B cell (primary cell): ENCODE measurements at regions not wholly inside any gene's neighbourhood (a gene's known extent, or its start where the extent isn't known, plus 50 kb on each side); places are given as distances from the start of the nearest gene placed in this dataset.

Experiments used
- EZH2 ChIP-seq: IDR thresholded peaks from 2 replicates; pipeline ENCODE4 v1.6.1; 2012; ENCODE audit warnings: borderline replicate concordance, low read depth, mild to moderate bottlenecking, moderate library complexity, low read length; ENCODE audit not compliant: insufficient read depth, poor library complexity, severe bottlenecking
- TF ChIP-seq, protein P1 (sequence below): fragments of 200-600 bp; IDR thresholded peaks from one replicate; pipeline ENCODE4 v1.8.0; 2022; ENCODE audit warnings: antibody characterized with exemption, mild to moderate bottlenecking

DNA sequence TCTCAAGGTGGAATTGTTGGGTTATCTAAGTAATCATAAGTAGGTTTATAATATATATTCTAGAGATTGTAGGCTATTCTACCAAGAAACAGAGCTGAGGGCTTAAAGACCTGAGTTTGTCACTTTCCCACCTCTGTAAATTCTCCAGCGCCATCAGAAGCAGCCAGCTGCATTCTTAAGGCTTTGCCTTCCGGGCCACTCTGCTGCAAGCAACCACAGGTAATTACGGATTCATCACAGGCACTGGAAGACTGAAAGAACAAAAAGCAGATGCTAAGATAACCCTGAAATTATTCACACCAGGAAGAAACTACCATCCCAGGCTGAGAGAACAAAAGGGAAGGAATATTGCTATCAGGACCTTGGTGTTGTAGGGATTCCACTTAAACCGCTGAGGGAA is 137.8 kb upstream of the JCAD start:
- TF ChIP-seq, protein P1, sequence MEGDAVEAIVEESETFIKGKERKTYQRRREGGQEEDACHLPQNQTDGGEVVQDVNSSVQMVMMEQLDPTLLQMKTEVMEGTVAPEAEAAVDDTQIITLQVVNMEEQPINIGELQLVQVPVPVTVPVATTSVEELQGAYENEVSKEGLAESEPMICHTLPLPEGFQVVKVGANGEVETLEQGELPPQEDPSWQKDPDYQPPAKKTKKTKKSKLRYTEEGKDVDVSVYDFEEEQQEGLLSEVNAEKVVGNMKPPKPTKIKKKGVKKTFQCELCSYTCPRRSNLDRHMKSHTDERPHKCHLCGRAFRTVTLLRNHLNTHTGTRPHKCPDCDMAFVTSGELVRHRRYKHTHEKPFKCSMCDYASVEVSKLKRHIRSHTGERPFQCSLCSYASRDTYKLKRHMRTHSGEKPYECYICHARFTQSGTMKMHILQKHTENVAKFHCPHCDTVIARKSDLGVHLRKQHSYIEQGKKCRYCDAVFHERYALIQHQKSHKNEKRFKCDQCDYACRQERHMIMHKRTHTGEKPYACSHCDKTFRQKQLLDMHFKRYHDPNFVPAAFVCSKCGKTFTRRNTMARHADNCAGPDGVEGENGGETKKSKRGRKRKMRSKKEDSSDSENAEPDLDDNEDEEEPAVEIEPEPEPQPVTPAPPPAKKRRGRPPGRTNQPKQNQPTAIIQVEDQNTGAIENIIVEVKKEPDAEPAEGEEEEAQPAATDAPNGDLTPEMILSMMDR: no peak
- no peak for TF ChIP-seq EZH2
